ENCODE measurements at regions not wholly inside any gene's neighbourhood (a gene's known extent, or its start where the extent isn't known, plus 50 kb on each side); places are given as distances from the start of the nearest gene placed in this dataset.

DNA sequence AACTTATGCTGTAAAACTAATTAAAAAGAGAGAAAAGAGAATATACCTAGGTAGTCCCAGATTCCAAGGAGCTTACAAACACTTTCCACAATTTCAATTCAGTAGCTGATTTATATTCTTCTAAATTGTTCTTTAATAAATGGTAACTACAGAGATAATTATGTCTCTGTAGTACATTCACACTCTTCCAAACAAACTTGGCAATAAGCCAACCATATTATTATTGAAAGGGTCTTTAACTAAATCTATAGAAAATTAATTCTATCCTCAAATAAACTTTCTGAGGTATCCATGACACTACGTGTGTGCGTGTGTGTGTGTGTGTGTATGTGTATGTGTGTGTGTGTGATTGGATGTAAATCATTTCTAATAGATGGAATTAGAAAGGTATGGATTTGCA lies 217.4 kb upstream of the EYS start:
- DNase-seq (ENCODE audit: low spot score), result no peak
- TF ChIP-seq, protein P1, sequence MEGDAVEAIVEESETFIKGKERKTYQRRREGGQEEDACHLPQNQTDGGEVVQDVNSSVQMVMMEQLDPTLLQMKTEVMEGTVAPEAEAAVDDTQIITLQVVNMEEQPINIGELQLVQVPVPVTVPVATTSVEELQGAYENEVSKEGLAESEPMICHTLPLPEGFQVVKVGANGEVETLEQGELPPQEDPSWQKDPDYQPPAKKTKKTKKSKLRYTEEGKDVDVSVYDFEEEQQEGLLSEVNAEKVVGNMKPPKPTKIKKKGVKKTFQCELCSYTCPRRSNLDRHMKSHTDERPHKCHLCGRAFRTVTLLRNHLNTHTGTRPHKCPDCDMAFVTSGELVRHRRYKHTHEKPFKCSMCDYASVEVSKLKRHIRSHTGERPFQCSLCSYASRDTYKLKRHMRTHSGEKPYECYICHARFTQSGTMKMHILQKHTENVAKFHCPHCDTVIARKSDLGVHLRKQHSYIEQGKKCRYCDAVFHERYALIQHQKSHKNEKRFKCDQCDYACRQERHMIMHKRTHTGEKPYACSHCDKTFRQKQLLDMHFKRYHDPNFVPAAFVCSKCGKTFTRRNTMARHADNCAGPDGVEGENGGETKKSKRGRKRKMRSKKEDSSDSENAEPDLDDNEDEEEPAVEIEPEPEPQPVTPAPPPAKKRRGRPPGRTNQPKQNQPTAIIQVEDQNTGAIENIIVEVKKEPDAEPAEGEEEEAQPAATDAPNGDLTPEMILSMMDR (IDR thresholded peaks at IDR 0.05; ENCODE audit: extremely low read depth, missing control alignments), result no peak

DNA sequence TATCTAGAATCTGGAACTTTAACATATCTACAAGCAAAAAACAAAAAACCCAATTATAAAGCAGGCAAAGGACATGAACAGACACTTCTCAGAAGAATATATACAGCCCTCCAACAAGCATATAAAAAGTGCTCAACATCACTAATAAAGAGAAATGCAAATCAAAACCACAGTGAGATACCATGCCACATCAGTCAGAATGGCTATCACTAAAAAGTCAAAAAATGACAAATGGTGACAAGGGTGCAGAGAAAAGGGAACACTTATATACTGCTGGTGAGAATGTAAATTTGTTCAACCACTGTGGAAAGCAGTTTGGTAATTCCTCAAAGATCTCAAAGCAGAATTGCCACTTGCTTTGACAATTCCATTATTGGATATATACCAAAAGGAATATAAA lies 215.0 kb upstream of the EYS start:
- TF ChIP-seq, protein P1 (IDR thresholded peaks at IDR 0.05; ENCODE audit: extremely low read depth, missing control alignments), result no peak
- DNase-seq (ENCODE audit: low spot score), result no peak

DNA sequence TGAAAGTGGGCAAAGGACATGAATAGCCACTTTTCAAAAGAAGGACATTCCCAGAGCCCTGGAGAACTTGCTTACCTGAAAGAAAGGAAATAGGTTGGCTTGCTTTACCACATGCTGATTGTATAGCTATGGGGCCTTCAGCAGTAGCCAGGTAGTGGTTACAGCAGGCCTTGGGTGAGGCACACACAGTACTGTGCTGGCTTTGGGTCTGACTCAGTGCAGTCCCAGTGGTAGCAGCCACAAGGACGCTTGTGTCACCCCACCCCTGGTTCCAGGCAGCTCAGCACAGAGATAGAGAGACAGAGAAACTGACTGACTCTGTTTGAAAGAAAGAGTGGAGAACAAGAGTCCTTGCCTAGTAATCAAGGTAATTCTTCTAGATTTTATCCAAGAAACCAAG lies 201.0 kb upstream of the EYS start:
- no peak for DNase-seq (ENCODE audit: low spot score)
- TF ChIP-seq, protein P1 (IDR thresholded peaks at IDR 0.05; ENCODE audit: extremely low read depth, missing control alignments), result no peak

DNA sequence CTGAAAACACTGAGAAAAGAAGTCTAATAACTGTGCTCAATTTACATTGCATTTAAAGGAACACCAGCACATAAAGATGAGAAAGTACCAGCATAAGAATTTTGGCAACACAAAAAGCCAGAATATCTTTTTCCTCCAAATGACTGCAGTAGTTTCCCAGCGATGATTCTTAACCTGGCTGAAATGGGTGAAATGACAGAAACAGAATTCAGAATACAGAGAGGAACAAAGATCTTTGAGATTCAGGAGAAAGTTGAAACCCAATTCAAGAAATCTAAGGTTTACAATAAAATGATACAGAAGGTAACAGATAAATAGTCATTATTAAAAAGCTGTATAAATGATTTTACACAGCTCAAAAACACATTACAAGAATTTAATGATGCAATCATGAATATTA lies 197.0 kb upstream of the EYS start:
- no peak for DNase-seq (ENCODE audit: low spot score)
- TF ChIP-seq, protein P1 (IDR thresholded peaks at IDR 0.05; ENCODE audit: extremely low read depth, missing control alignments), result no peak

DNA sequence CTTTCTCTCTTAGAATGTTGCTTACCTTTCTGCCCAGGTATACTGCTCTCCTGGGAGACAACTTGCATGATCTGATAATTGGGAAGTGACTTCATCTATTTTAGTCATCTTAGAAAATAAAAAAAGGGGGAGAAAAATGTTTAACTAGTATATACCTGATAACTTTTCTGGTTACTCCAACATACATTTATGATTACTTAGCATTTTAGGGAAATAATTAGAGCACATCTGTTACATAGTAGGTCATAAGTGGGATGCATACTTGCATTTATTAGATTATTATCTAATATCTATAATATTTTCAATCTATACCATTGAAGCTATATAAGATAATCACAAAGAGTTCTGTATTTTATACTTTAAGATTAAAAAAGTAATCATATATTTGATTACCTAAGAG lies 193.9 kb upstream of the EYS start:
- TF ChIP-seq, protein P1 (IDR thresholded peaks at IDR 0.05; ENCODE audit: extremely low read depth, missing control alignments), result no peak
- DNase-seq (ENCODE audit: low spot score), result no peak

DNA sequence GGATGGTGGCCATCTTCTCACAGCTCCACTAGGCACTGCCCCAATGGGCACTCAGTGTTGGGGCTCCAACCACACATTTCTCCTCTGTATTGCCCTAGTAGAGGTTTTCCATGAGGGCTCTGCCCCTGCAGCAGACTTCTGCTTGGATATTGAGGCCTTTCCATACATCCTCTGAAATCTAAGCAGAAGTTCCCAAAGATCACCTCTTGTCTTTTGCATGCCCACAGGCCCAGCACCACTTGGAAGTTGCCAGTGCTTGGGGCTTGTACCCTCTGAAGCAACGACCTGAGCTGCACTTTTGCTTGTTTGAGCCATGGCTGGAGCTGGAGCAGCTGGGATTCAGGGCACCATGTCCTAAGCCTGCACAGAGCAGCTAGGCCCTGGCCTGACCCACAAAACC lies 189.1 kb upstream of the EYS start:
- TF ChIP-seq, protein P1 (IDR thresholded peaks at IDR 0.05; ENCODE audit: extremely low read depth, missing control alignments), result no peak
- DNase-seq (ENCODE audit: low spot score), result no peak

DNA sequence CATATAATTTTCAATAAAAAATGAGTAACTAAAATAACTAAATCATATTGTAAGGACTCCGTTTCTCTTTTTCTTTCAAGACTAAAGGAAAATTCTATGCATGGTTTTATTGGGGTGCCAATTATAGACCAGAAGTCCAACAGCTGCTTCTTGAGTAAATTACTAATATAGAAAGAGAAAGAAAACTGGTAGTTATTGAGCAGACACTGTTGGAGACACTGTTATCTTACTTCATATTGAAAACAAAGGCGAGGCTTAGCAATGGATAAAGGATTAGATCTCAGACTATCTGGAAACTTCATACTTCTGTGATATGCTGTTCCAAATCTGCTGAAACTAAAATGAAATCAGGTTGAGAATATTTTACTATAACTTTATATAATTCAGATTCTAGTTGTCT lies 169.6 kb upstream of the EYS start:
- no peak for DNase-seq (ENCODE audit: low spot score)
- TF ChIP-seq, protein P1 (IDR thresholded peaks at IDR 0.05; ENCODE audit: extremely low read depth, missing control alignments), result no peak

All from GM20000 (cell line).